EL (cell line): ENCODE measurements at regions not wholly inside any gene's neighbourhood (a gene's known extent, or its start where the extent isn't known, plus 50 kb on each side); places are given as distances from the start of the nearest gene placed in this dataset.
"Not testable (repeated sequence)": the region's sequence is repeated elsewhere in the genome, so short reads cannot be mapped to it uniquely, and the experiment has no call there.

Source experiments
- DNase-seq: peaks from one replicate; pipeline ENCODE4 v3.0.0-alpha.2; 2016

- DNase-seq: no peak
Observed at GRCh38 chr11:121358760-121359159, 66.2 kb downstream of the SC5D start.

- DNase-seq: no peak
Observed at GRCh38 chr11:121359591-121359990, 67.0 kb downstream of the SC5D start.

- DNase-seq: not testable (repeated sequence)
Observed at GRCh38 chr11:121362955-121363354, 70.4 kb downstream of the SC5D start.

- DNase-seq: no peak
Observed at GRCh38 chr11:121365304-121365703, 72.7 kb downstream of the SC5D start.

GRCh38 chr11:121366038-121366437 is 73.5 kb downstream of the SC5D start:
- no peak for DNase-seq

- peak; percentile 6 for DNase-seq
Observed at GRCh38 chr11:121367001-121367843, 74.7 kb downstream of the SC5D start.

GRCh38 chr11:121367844-121368225 is 75.3 kb downstream of the SC5D start:
- DNase-seq: no peak

- no peak for DNase-seq
Observed at GRCh38 chr11:121368364-121369240, 76.0 kb downstream of the SC5D start.

- no peak for DNase-seq
Observed at GRCh38 chr11:121369366-121369765, 76.8 kb downstream of the SC5D start.

- no peak for DNase-seq
Observed at GRCh38 chr11:121372028-121372427, 79.5 kb downstream of the SC5D start.

GRCh38 chr11:121372671-121373429 is 79.3 kb upstream of the SORL1 start:
- no peak for DNase-seq

GRCh38 chr11:121374286-121374985 is 77.7 kb upstream of the SORL1 start:
- DNase-seq: no peak

GRCh38 chr11:121376130-121376529 is 76.0 kb upstream of the SORL1 start:
- no peak for DNase-seq

GRCh38 chr11:121379145-121379810 is 72.8 kb upstream of the SORL1 start:
- DNase-seq: not testable (repeated sequence)

GRCh38 chr11:121383716-121384115 is 68.4 kb upstream of the SORL1 start:
- no peak for DNase-seq

GRCh38 chr11:121385688-121386087 is 66.4 kb upstream of the SORL1 start:
- DNase-seq: no peak
